ENCODE measurements at regions not wholly inside any gene's neighbourhood (a gene's known extent, or its start where the extent isn't known, plus 50 kb on each side); places are given as distances from the start of the nearest gene placed in this dataset.

DNA sequence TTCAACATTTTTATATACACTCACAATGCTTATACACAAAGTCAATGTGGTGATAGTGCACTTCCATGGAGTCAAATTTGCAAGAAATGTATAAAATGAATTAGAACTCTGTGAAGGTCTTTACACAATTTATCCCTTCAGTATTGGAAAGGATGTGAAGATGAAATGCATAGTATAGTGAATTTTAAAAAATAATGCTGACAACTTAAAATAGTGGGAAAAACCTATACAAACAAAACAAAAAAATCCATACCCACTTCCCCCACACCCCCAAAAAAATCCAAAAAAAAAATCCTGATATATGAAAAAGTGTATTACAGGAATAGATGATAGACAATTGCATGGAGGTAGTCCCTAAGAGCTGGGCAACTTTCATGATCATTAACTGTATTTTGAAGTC, 165.3 kb downstream of the HLX start:
- Histone ChIP-seq H3K4me3 (replicated peaks in 1 of 3; ENCODE audit: insufficient read depth in 1 of 3, low read depth in 1 of 3, low read length in 3 of 3) (no peak overlapping the region), H3K9ac (replicated peaks; ENCODE audit: extremely low read depth, insufficient read depth, low read length) (no peak overlapping the region), H3K4me1 (ENCODE audit: control insufficient read depth, extremely low read depth, insufficient read depth, low read length) (no peaks in the 10 kb centered on the region), H3K36me3 (ENCODE audit: control insufficient read depth in 2 of 2, extremely low read depth in 1 of 2, insufficient read depth in 2 of 2, low read length in 2 of 2) (no peaks in the 10 kb centered on the region), H2AFZ (ENCODE audit: low read depth, low read length) (no peak overlapping the region), H3K27me3 (ENCODE audit: control insufficient read depth in 2 of 2, insufficient read depth in 2 of 2, low read length in 2 of 2) (no peaks in the 10 kb centered on the region), H3K4me2 (ENCODE audit: insufficient read depth, low read length) (no peak overlapping the region), H3K9me3 (replicated peaks; ENCODE audit: control insufficient read depth, insufficient read depth, low read length) (no peaks in the 10 kb centered on the region), H3K9me1 (replicated peaks; ENCODE audit: control insufficient read depth, extremely low read depth, insufficient read depth, low read length) (no peaks in the 10 kb centered on the region), H3K79me2 (ENCODE audit: control insufficient read depth, insufficient read depth, low read length) (no peaks in the 10 kb centered on the region), H3K27ac (ENCODE audit: insufficient read depth, low read depth, low read length) (no peak overlapping the region), H4K20me1 (replicated peaks; ENCODE audit: control insufficient read depth, extremely low read depth, insufficient read depth, low read length) (no peaks in the 10 kb centered on the region)
- ChIA-PET CTCF (no interaction called here), POLR2A (no interaction called here)
- FAIRE-seq (no peak), DNase-seq (ENCODE audit: low read depth, low spot score) (no peak)
- dilution Hi-C loops (cut with MboI; ENCODE audit: extremely low pct_ligation_motif_present, low sequenced_read_pairs) (no loop called here), intact Hi-C loops (cut with micrococcal nuclease) (no loop called here)
- no TSS peak for BruUV-seq (replicated peaks)
- TF ChIP-seq, protein P1, sequence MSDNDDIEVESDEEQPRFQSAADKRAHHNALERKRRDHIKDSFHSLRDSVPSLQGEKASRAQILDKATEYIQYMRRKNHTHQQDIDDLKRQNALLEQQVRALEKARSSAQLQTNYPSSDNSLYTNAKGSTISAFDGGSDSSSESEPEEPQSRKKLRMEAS (IDR thresholded peaks at IDR 0.05; ENCODE audit: insufficient read depth, insufficient read length), result no peak
- no peak for TF ChIP-seq POLR2AphosphoS5 (IDR thresholded peaks at IDR 0.05; ENCODE audit: insufficient read depth, low read depth, low read length)
- TF ChIP-seq GATA2 (IDR thresholded peaks at IDR 0.05; ENCODE audit: insufficient read depth, insufficient read length, low read depth, low read length), result no peak
- TF ChIP-seq FOS (IDR thresholded peaks at IDR 0.05; ENCODE audit: borderline replicate concordance, insufficient read depth, low read length), result no peak
- TF ChIP-seq CTCF (IDR thresholded peaks at IDR 0.05; ENCODE audit: extremely low read depth in 1 of 2, insufficient read depth in 1 of 2, low read depth in 1 of 2, low read length in 2 of 2), result no peak
- no peak for TF ChIP-seq POLR2A (IDR thresholded peaks at IDR 0.05; ENCODE audit: low read depth, low read length)
- TF ChIP-seq EZH2 (IDR thresholded peaks at IDR 0.05; ENCODE audit: borderline replicate concordance, low read depth, low read length, severe bottlenecking), result no peak
- no peak for TF ChIP-seq JUN (IDR thresholded peaks at IDR 0.05; ENCODE audit: borderline replicate concordance, insufficient read depth, insufficient read length, low read depth)
